ENCODE measurements at regions not wholly inside any gene's neighbourhood (a gene's known extent, or its start where the extent isn't known, plus 50 kb on each side); places are given as distances from the start of the nearest gene placed in this dataset.

GRCh38 chr17:12261354-12261753, 240.7 kb downstream of the MAP2K4 start:
- Histone ChIP-seq H3K4me1 (no peaks in the 10 kb centered on the region), H3K36me3 (no peaks in the 10 kb centered on the region), H3K9me3 (no peaks in the 10 kb centered on the region), H3K27ac (no peak overlapping the region), H3K4me3 (no peak overlapping the region), H3K27me3 (ENCODE audit: low read depth) (no peaks in the 10 kb centered on the region)
- intact Hi-C loops (cut with DNase I) = no loop called here
- DNase-seq (no peak), ATAC-seq (no peak)
- TF ChIP-seq CTCF (IDR thresholded peaks at IDR 0.05) = no peak

- no peak for TF ChIP-seq CTCF (IDR thresholded peaks at IDR 0.05)
- intact Hi-C loops (cut with DNase I) = no loop called here
- no peak for ATAC-seq
Observed at GRCh38 chr17:12269751-12270150, 249.1 kb downstream of the MAP2K4 start.

GRCh38 chr17:12277827-12278226, 257.1 kb downstream of the MAP2K4 start:
- H3K4me1 ChIP-seq = no peaks in the 10 kb centered on the region
- no peak overlapping the region for H3K27ac ChIP-seq
- H3K27me3 ChIP-seq (ENCODE audit: low read depth) = no peaks in the 10 kb centered on the region
- DNase-seq (no peak), ATAC-seq (no peak)
- H3K36me3 ChIP-seq = no peaks in the 10 kb centered on the region
- H3K9me3 ChIP-seq = peaks cover 5% of the 10 kb centered on the region
- intact Hi-C loops (cut with DNase I) = no loop called here
- H3K4me3 ChIP-seq = no peak overlapping the region
- TF ChIP-seq CTCF (IDR thresholded peaks at IDR 0.05) = no peak

More at GRCh38 chr17:12269751-12270150, 249.1 kb downstream of the MAP2K4 start:
- peaks cover 5% of the 10 kb centered on the region for H3K9me3 ChIP-seq
- H3K36me3 ChIP-seq = no peaks in the 10 kb centered on the region
- DNase-seq = no peak
- H3K4me3 ChIP-seq = no peak overlapping the region
- no peaks in the 10 kb centered on the region for H3K27me3 ChIP-seq (ENCODE audit: low read depth)
- no peak overlapping the region for H3K27ac ChIP-seq
- H3K4me1 ChIP-seq = no peaks in the 10 kb centered on the region

DNA sequence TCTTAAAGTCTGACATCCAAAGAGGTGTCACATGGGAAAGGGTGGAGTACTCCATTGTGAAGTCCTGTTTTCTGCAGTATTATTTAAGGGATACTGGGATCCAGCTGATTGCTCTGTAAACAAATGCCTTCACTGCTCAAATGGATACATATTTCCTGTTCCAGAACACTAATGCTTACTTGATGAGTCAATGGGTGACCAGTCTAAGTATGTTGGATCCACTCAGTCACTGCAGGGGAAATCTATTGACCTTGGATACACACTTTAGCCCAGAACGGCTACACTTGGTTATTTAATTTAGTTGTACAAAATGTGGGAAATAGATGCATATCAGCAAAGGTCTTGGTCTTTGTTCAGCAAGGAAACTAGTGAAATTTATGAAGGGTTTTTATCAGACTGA, 261.4 kb downstream of the MAP2K4 start:
- Histone ChIP-seq H3K27ac (no peak overlapping the region), H3K27me3 (ENCODE audit: low read depth) (no peaks in the 10 kb centered on the region), H3K9me3 (no peaks in the 10 kb centered on the region), H3K36me3 (no peaks in the 10 kb centered on the region), H3K4me1 (no peaks in the 10 kb centered on the region), H3K4me3 (no peak overlapping the region)
- no peak for ATAC-seq
- intact Hi-C loops (cut with DNase I) = no loop called here
- TF ChIP-seq CTCF (IDR thresholded peaks at IDR 0.05) = no peak
- DNase-seq = no peak

GRCh38 chr17:12287953-12288352, 267.3 kb downstream of the MAP2K4 start:
- intact Hi-C loops (cut with DNase I) = no loop called here

More at GRCh38 chr17:12287953-12288352, 267.3 kb downstream of the MAP2K4 start:
- H3K36me3 ChIP-seq = no peaks in the 10 kb centered on the region
- DNase-seq (no peak), ATAC-seq (no peak)
- H3K9me3 ChIP-seq = no peaks in the 10 kb centered on the region
- no peaks in the 10 kb centered on the region for H3K4me1 ChIP-seq
- H3K4me3 ChIP-seq = no peak overlapping the region
- H3K27me3 ChIP-seq (ENCODE audit: low read depth) = no peaks in the 10 kb centered on the region
- TF ChIP-seq CTCF (IDR thresholded peaks at IDR 0.05) = no peak
- no peak overlapping the region for H3K27ac ChIP-seq

All from lower lobe of right lung (tissue), 2 donors.